AG10803 (cell line): ENCODE measurements at regions not wholly inside any gene's neighbourhood (a gene's known extent, or its start where the extent isn't known, plus 50 kb on each side); places are given as distances from the start of the nearest gene placed in this dataset.
"Not testable (repeated sequence)": the region's sequence is repeated elsewhere in the genome, so short reads cannot be mapped to it uniquely, and the experiment has no call there.

Source experiments
- DNase-seq: peaks from one replicate; pipeline ENCODE4 v3.0.0; 2010; ENCODE audit warnings: low read depth
- H3K4me3 ChIP-seq: 2 replicates; pipeline ENCODE4 v1.5.1; 2011; ENCODE audit warnings: mild to moderate bottlenecking, low read length, control low read depth
- CTCF ChIP-seq: conservative IDR thresholded peaks from 2 replicates; pipeline ENCODE4 v1.5.1; 2011; ENCODE audit warnings: mild to moderate bottlenecking, low read length, control low read depth, inconsistent platforms

GRCh38 chr6:135622081-135622480 lies 124.5 kb upstream of the AHI1 start:
- DNase-seq = peak; percentile 27
- TF ChIP-seq CTCF = no peak
- no peak overlapping the region for H3K4me3 ChIP-seq

GRCh38 chr6:135623979-135624378 lies 126.4 kb upstream of the AHI1 start:
- no peak for TF ChIP-seq CTCF
- no peak overlapping the region for H3K4me3 ChIP-seq
- no peak for DNase-seq

- TF ChIP-seq CTCF = no peak
- DNase-seq = peak; percentile 11
- H3K4me3 ChIP-seq = no peak overlapping the region
These were observed 127.1 kb upstream of the AHI1 start for GRCh38 chr6:135624402-135625295.

- DNase-seq, H3K4me3 ChIP-seq: not testable (repeated sequence)
These were observed 128.5 kb upstream of the AHI1 start for GRCh38 chr6:135626001-135626400.

- H3K4me3 ChIP-seq = no peak overlapping the region
- no peak for DNase-seq
- TF ChIP-seq CTCF = no peak
These were observed 129.7 kb upstream of the AHI1 start for GRCh38 chr6:135627092-135627715.

GRCh38 chr6:135630789-135631376 lies 133.3 kb upstream of the AHI1 start:
- DNase-seq = no peak

More at GRCh38 chr6:135630789-135631376, 133.3 kb upstream of the AHI1 start:
- H3K4me3 ChIP-seq = no peak overlapping the region
- no peak for TF ChIP-seq CTCF
